ENCODE measurements at regions not wholly inside any gene's neighbourhood (a gene's known extent, or its start where the extent isn't known, plus 50 kb on each side); places are given as distances from the start of the nearest gene placed in this dataset.

- TF ChIP-seq POLR2A (IDR thresholded peaks at IDR 0.05; ENCODE audit: low read length) (no peak), GATA1 (IDR thresholded peaks at IDR 0.05; ENCODE audit: low read depth, low read length) (no peak)
Observed at GRCh38 chr20:39766333-39766732, 804.2 kb downstream of the DHX35 start.
